Activated T-cell treated with anti-CD3 and anti-CD28 coated beads, Interleukin-2, amount 50 U/mL, for 24 hours (primary cell): ENCODE measurements at regions not wholly inside any gene's neighbourhood (a gene's known extent, or its start where the extent isn't known, plus 50 kb on each side); places are given as distances from the start of the nearest gene placed in this dataset.
A peak's percentile ranks its signal among the peaks of the same experiment; 100 is the strongest.

Experiments used
- DNase-seq: peaks from one replicate; pipeline ENCODE4 v3.0.0-alpha.2; 2020
- H3K27ac Mint-ChIP-seq: 2 replicates; pipeline ENCODE4 v1.8.0; 2020; ENCODE audit warnings: mild to moderate bottlenecking, mixed read lengths
- H3K27me3 Mint-ChIP-seq: 2 replicates; pipeline ENCODE4 v1.8.0; 2020; ENCODE audit warnings: mixed read lengths
- H3K36me3 Mint-ChIP-seq: 2 replicates; pipeline ENCODE4 v1.8.0; 2020; ENCODE audit warnings: low read depth, mixed read lengths
- H3K4me1 Mint-ChIP-seq: 2 replicates; pipeline ENCODE4 v1.8.0; 2020; ENCODE audit warnings: low read depth, mixed read lengths
- H3K4me3 Mint-ChIP-seq: 2 replicates; pipeline ENCODE4 v1.8.0; 2020; ENCODE audit warnings: mild to moderate bottlenecking, moderate library complexity, mixed read lengths
- H3K9me3 Mint-ChIP-seq: 2 replicates; pipeline ENCODE4 v1.8.0; 2020; ENCODE audit warnings: mixed read lengths

DNA sequence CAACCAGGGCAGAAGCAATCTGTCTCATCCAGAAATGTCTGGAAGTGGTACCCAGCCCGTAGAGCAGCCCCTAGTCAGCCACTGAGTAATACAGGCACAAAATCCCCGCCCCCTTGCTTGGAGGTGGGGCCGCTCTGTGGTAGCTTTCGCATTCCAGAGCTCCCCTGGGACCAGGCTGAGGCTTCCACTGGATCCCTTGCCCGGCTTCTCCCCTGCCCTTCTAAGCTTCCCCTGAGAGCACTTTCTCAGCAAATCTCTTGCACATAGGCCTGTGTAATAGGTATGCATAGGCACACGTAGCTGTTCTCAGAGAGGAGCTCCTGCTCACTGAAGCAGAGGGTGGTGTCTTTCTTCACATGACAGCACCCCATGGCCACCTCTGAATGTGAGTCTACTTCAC is 144.2 kb downstream of the BMS1 start:
- Mint-ChIP-seq H3K9me3 (peaks cover 7% of the 10 kb centered on the region), H3K4me3 (no peak overlapping the region), H3K4me1 (no peaks in the 10 kb centered on the region), H3K27me3 (peaks cover 20% of the 10 kb centered on the region), H3K27ac (no peak overlapping the region), H3K36me3 (no peaks in the 10 kb centered on the region)
- no peak for DNase-seq

DNA sequence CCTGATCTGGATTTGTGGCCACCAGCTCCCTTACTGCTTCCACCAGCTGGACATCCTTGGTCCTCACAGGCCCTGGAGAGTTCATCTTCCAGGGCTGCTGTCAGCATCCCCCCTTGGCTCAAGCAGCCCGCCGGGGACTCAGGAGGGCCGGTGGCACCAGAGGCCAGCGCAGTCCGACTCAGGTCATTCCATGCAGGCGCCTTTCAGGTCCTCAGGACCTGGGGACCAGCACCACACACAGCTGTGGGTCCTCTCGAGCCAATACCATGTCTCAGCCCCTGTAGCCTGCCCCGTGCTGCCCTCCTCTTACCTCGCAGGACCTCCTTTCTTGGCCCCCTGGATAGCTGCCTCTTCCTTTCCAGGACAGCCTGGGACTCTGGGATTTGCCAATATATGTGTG is 145.5 kb downstream of the BMS1 start:
- no peak for DNase-seq
- peaks cover under 1% of the 10 kb centered on the region for H3K9me3 Mint-ChIP-seq
- H3K36me3 Mint-ChIP-seq: no peaks in the 10 kb centered on the region
- peaks cover 27% of the 10 kb centered on the region for H3K27me3 Mint-ChIP-seq
- H3K27ac Mint-ChIP-seq: no peak overlapping the region
- no peak overlapping the region for H3K4me3 Mint-ChIP-seq
- H3K4me1 Mint-ChIP-seq: peaks cover 4% of the 10 kb centered on the region

DNA sequence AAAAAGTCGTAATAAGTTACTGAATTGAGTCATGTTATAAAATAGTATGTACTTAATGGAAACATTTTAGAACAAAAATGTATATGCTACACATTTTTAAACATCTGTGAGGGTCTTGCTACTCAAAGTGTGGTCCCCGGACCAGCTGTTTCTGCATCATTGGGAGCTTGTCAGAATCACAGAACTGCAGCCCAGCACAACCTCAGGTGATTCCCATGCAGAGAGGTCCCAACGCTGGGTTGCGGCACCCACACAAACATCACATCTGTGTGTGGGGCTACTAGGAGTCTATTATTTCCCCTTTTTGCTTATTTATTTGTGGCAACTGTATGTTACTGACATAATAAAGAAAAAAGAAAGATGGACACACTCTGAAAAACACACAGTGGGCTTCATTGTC is 146.6 kb downstream of the BMS1 start:
- Mint-ChIP-seq H3K4me3 (no peak overlapping the region), H3K4me1 (peaks cover 14% of the 10 kb centered on the region), H3K9me3 (no peaks in the 10 kb centered on the region), H3K27me3 (peaks cover 38% of the 10 kb centered on the region), H3K27ac (no peak overlapping the region), H3K36me3 (no peaks in the 10 kb centered on the region)
- DNase-seq: no peak

DNA sequence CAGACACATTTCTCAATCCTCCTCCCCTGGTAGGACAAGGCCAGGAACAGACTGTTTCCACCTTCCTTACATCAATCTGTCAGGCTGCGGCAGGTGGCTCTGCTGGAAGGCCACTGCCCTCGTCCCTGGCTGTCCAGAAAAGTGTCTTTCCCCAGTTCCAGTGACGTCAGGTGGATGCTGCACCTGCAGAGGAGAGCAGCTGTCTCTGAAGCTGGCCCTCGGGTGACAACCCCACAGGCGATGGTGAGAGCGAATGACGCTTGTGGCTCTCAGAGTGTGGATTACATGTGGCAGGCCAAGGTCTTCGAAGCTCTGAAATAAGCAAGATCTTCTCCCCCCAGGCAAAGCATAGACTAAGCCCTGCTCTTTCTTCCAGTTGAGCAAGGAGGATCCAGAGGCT is 146.9 kb upstream of the RET start:
- Mint-ChIP-seq H3K27ac (no peak overlapping the region), H3K9me3 (no peaks in the 10 kb centered on the region), H3K36me3 (no peaks in the 10 kb centered on the region), H3K27me3 (peaks cover 45% of the 10 kb centered on the region), H3K4me1 (peaks cover 14% of the 10 kb centered on the region), H3K4me3 (no peak overlapping the region)
- DNase-seq: no peak

DNA sequence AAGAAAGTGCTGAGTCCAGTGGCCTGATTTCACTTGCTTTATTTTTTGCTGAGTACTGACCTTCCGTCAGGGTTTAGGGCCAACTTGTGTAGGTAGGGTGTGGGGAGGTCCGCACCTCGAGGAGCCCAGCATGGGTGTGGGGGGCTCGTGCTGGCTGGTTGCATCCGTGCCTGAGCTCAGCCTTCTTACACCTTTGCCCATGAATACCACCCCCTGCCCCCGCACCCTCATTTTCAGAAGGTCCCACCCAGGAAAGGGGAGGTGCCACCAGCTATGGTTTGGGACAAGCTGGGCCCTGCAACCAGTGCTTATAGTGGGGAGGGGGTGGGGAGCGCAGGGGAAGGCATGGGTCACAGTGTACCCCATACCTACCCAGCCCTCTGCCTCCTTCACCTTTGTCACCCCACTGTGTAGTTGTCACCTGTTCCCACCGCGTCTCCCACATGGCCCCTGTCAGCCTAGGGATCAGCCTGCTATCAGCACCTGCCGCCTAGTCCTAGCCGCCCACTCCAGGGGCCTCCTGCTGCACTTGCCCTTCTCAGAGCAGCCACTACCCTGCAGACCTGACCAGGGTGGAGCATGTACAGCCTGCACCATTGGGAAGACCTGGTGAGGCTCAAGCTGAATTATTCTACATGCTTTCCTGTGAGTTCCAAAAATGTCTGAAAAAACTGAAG is 146.2 kb upstream of the RET start:
- no peak overlapping the region for H3K27ac Mint-ChIP-seq
- H3K4me3 Mint-ChIP-seq: no peak overlapping the region
- H3K36me3 Mint-ChIP-seq: no peaks in the 10 kb centered on the region
- no peaks in the 10 kb centered on the region for H3K9me3 Mint-ChIP-seq
- H3K4me1 Mint-ChIP-seq: peaks cover 14% of the 10 kb centered on the region
- H3K27me3 Mint-ChIP-seq: peaks cover 50% of the 10 kb centered on the region
- no peak for DNase-seq

DNA sequence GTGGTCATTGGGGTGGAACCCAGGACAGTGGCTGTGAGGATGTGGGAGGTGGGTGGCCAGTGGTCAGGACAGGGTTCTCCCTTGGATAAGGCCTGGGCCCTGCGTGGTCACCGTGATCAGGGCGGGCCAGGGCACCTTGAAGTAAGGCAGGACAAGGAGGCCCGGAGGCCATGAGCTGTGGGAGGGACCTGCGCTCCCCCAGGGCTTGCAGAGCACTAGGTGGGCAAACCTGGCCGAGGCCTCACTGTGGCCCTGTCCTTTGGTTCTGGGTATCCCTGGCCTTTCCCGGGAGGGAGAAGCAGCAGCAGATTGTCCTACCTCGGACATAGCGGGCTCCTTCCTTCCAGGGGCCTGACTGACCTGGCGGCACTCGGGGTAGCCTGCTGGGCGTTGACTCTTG is 144.8 kb upstream of the RET start:
- Mint-ChIP-seq H3K4me3 (no peak overlapping the region), H3K9me3 (no peaks in the 10 kb centered on the region), H3K27ac (no peak overlapping the region), H3K36me3 (no peaks in the 10 kb centered on the region), H3K27me3 (peaks cover 45% of the 10 kb centered on the region), H3K4me1 (peaks cover 14% of the 10 kb centered on the region)
- DNase-seq: no peak

DNA sequence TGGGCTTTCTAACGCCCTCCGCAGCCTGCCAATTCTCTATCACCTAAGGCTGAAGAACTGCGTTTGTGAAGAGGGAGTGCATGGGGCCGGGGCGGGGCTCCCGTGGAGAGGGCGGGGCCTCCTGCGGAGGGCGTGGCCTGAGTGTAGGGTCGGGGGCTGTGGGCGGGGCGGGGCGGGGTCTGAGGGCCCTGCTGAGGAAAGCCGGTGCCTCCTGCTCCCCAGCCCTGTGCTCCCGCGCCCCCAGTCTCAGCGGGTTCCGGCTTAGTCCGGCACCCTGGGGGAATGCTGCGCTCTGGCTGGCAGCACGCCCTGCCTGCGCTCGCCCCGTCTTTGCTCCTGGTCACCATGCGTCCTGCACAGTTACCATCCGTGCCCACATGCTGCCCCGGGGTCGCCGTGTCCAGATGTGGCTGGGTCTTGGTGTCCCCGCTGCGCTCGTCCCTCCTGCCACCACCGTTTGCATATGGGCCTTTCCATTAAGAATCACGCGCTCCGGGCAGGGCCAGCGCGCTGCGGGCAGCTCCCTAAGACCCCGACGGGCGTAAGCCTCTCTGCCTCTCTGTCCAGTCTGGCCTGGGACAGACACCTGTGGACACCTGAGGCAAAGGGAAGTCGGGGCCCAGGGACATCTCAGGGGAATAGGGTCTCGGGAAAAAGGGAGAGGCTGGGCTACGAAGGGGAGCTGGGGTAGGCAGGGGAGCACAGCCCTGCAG is 144.0 kb upstream of the RET start:
- peak; percentile 81 for DNase-seq
- Mint-ChIP-seq H3K4me1 (peaks cover 14% of the 10 kb centered on the region), H3K9me3 (no peaks in the 10 kb centered on the region), H3K27ac (no peak overlapping the region), H3K27me3 (peaks cover 44% of the 10 kb centered on the region), H3K4me3 (peak overlapping the region; percentile 67), H3K36me3 (no peaks in the 10 kb centered on the region)

DNA sequence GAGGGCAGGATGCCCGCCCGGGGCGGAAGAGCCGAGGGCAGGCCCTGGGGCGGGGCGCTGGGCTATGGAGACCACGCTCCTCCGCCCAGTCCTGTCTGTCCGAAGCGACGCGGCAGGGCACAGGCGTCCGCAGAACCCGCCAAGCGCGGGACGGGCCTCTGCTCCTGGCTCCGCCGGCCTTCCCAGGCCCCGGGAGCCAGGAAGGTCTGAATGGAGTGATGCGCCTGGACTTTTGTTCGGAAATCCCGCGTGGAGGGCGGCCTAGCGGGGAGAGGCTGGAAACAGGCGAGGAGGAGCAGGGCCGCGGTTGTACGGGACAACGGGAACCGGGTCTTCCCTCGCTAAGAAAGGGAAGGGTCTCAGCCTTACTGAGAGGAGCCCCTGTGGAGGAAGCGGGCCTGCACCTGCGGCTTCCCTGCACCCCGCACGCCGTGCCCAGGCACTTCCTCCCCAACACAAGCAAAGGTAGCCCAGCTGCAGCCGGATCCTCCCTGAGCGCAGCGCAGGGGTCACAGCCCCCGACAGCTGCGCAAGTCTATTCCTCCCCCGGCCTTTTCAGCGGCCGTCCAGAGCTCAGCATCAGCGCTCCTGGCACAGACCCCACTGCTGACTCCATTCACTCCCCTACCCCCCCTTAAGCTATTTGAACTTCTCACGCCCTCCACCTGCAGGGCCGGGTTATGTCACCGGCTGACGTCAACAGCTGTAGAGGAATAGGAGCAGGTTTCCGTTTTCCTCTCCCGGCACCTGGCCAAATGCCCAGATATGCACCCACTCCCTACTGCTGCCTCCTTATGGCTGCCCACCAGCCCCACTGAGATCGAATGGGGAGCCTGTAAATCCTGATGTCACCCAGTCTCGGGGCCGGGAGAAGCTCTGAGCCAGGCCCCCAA is 143.2 kb upstream of the RET start:
- DNase-seq: peak; percentile 52
- H3K9me3 Mint-ChIP-seq: no peaks in the 10 kb centered on the region
- peaks cover 40% of the 10 kb centered on the region for H3K27me3 Mint-ChIP-seq
- no peaks in the 10 kb centered on the region for H3K36me3 Mint-ChIP-seq
- no peak overlapping the region for H3K27ac Mint-ChIP-seq
- peaks cover 14% of the 10 kb centered on the region for H3K4me1 Mint-ChIP-seq
- peak overlapping the region; percentile 67 for H3K4me3 Mint-ChIP-seq

DNA sequence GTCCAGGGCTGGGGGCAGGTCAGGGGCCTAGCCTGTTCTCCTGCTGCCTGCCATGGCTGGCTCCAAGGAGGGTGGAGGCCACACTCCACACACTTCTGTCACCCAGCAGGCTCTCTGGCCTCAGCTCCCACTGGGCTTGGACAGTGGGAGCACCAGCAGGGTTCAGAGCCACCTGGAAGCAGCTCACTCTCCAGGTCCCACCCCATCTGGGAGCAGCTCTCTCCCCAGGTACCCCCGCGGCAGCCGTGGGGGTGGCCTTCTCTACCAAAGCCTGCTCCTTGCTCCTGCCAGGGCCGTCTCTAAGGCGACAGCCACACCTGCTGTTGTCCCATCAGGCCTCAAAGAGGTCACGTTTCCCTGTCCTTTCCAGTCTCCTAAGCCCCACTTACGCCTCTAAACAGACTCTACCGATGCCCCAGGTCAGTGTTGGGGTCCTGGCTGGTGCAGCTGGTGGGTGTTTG is 142.5 kb upstream of the RET start:
- Mint-ChIP-seq H3K4me1 (peaks cover 14% of the 10 kb centered on the region), H3K9me3 (no peaks in the 10 kb centered on the region), H3K27ac (no peak overlapping the region), H3K36me3 (no peaks in the 10 kb centered on the region), H3K4me3 (no peak overlapping the region), H3K27me3 (peaks cover 35% of the 10 kb centered on the region)
- DNase-seq: no peak

DNA sequence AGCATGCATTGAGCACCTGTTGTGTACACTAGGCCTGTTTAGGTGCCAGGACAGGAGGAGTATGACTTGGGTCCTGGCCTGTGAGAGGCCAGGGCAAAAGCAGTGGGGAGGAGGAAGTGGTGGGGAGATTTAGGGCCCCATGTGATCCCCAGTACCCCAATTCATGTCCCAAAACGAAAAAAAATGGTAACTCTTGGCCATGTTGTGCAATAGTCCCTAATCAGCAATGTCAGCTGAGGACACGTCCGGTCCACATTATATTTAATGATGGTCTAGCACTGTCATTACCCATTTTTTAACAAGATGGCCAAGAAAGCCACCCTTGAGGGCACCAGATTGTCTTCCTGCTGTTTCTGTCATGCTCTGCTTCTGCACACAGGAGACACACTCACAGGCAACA is 142.0 kb upstream of the RET start:
- no peak overlapping the region for H3K4me3 Mint-ChIP-seq
- no peaks in the 10 kb centered on the region for H3K36me3 Mint-ChIP-seq
- H3K27me3 Mint-ChIP-seq: peaks cover 37% of the 10 kb centered on the region
- H3K27ac Mint-ChIP-seq: no peak overlapping the region
- no peaks in the 10 kb centered on the region for H3K9me3 Mint-ChIP-seq
- no peak for DNase-seq
- H3K4me1 Mint-ChIP-seq: peaks cover 14% of the 10 kb centered on the region

DNA sequence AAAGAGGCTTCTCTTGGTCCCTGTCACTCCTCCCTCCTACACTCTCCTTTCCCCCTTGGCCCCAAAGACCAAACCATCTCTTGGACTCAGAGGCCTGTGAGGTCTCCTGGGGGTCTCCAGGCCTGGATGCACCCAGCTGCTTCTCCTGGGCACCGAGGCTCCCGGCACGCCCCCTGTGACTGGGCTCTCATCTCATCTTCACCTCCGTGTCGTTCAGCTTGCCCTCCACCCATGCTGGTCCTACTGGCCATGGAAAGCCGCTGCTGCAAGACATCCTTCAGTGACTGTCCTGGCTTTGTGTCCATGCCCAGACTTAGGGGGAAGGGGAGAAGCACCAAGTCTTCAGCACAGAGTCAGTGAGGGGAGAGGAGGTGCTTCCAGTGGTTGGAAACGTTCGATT is 141.4 kb upstream of the RET start:
- Mint-ChIP-seq H3K4me1 (peaks cover 14% of the 10 kb centered on the region), H3K4me3 (no peak overlapping the region), H3K27me3 (peaks cover 37% of the 10 kb centered on the region), H3K27ac (no peak overlapping the region), H3K36me3 (no peaks in the 10 kb centered on the region), H3K9me3 (no peaks in the 10 kb centered on the region)
- DNase-seq: no peak

DNA sequence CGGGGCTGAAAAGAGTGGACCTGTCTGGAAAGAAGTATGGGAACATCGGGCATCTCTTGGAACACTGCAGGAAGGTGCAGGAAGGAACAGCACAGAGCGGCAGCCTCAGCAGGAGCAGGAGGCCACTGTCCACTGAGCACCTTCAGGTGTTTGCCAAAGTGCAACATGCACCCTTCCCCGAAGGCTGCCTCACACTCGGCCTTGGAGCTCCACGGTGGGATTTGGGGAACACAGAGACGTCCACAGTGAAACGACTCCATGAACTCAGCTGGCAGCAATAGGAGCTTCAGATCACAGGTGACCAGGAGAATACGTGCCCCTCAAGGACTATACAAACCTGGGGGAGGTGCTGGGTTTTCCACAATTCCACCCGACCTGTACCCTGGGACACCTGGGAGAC is 140.3 kb upstream of the RET start:
- Mint-ChIP-seq H3K27ac (no peak overlapping the region), H3K4me1 (peaks cover 14% of the 10 kb centered on the region), H3K36me3 (no peaks in the 10 kb centered on the region), H3K27me3 (peaks cover 36% of the 10 kb centered on the region), H3K9me3 (no peaks in the 10 kb centered on the region), H3K4me3 (no peak overlapping the region)
- DNase-seq: no peak

DNA sequence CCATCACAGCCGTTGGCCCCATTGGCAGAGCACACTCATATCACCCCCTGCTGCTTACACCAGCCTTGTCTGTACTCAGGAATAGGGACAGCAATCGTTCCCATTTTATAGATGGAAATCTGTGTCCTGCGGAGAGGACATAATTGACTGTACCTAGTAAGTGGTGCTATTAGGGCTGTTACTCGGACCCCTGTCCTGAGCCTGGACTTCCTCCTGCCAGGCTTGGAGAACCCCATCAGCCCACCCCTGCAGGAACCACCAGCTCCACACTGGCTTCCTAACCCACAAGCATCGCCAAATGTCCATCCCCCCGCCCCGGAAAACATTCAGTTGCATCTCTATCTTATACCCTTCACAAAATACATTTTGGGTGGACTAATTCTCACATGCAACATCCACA is 139.8 kb upstream of the RET start:
- Mint-ChIP-seq H3K9me3 (no peaks in the 10 kb centered on the region), H3K4me1 (peaks cover 14% of the 10 kb centered on the region), H3K4me3 (no peak overlapping the region), H3K27ac (no peak overlapping the region), H3K27me3 (peaks cover 31% of the 10 kb centered on the region), H3K36me3 (no peaks in the 10 kb centered on the region)
- DNase-seq: no peak

DNA sequence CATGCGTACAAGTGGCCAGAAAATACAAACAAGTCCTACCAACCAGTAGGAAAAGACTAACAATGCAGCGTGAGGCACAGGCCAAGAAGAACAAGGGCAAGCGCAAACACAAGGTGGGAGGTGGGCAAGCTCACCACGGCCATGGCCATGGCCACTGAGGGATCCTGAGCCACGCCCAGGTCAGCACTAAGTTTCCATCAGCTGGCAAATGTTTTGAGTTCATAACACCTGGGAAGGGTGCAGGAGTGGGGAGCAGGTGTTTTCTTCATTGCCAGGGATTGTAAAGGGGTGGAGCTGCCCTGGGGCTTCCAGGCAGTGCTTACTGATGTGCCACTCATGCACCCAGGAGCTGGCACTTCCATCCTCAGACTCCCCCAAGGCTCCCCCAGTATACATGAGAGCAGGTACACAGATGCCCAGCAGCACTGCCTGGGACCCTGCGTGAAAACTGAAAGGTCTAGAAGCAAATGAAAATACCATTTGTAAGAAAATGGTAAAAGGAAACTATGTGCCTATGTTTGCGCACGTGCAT is 139.2 kb upstream of the RET start:
- peaks cover 29% of the 10 kb centered on the region for H3K27me3 Mint-ChIP-seq
- no peaks in the 10 kb centered on the region for H3K36me3 Mint-ChIP-seq
- DNase-seq: no peak
- peaks cover 12% of the 10 kb centered on the region for H3K4me1 Mint-ChIP-seq
- no peaks in the 10 kb centered on the region for H3K9me3 Mint-ChIP-seq
- no peak overlapping the region for H3K4me3 Mint-ChIP-seq
- no peak overlapping the region for H3K27ac Mint-ChIP-seq
